AML-193 (cell line): ENCODE measurements at regions not wholly inside any gene's neighbourhood (a gene's known extent, or its start where the extent isn't known, plus 50 kb on each side); places are given as distances from the start of the nearest gene placed in this dataset.
"Not testable (repeated sequence)": the region's sequence is repeated elsewhere in the genome, so short reads cannot be mapped to it uniquely, and the experiment has no call there.

Source experiments
- DNase-seq, 2 experiments: peaks; one replicate each; lab custom pipeline; 2025; lab: John Stamatoyannopoulos, UW

GRCh38 chr20:56724241-56724757 lies 95.2 kb downstream of the TFAP2C start:
- no peak for DNase-seq

GRCh38 chr20:56730003-56730402 lies 100.9 kb downstream of the TFAP2C start:
- DNase-seq, result no peak

- no peak for DNase-seq
Measured at GRCh38 chr20:56730996-56731395, 101.9 kb downstream of the TFAP2C start.

GRCh38 chr20:56731476-56731875 lies 102.4 kb downstream of the TFAP2C start:
- DNase-seq, result no peak

- DNase-seq, result no peak
Measured at GRCh38 chr20:56733967-56734366, 104.9 kb downstream of the TFAP2C start.

GRCh38 chr20:56735084-56735642 lies 106.1 kb downstream of the TFAP2C start:
- DNase-seq, result no peak

- DNase-seq, result no peak
Measured at GRCh38 chr20:56736285-56736857, 107.3 kb downstream of the TFAP2C start.

GRCh38 chr20:56744325-56744821 lies 115.3 kb downstream of the TFAP2C start:
- DNase-seq, result not testable (repeated sequence)

GRCh38 chr20:56748476-56749377 lies 119.6 kb downstream of the TFAP2C start:
- DNase-seq, result no peak

- no peak for DNase-seq
Measured at GRCh38 chr20:56750430-56750829, 121.3 kb downstream of the TFAP2C start.

- DNase-seq, result no peak
Measured at GRCh38 chr20:56752274-56752673, 123.2 kb downstream of the TFAP2C start.

- DNase-seq, result no peak
Measured at GRCh38 chr20:56755201-56755600, 126.1 kb downstream of the TFAP2C start.

GRCh38 chr20:56756658-56757057 lies 127.6 kb downstream of the TFAP2C start:
- DNase-seq, result not testable (repeated sequence)

- DNase-seq, result no peak
Measured at GRCh38 chr20:56758706-56759105, 129.6 kb downstream of the TFAP2C start.

- no peak for DNase-seq
Measured at GRCh38 chr20:56759741-56760278, 130.7 kb downstream of the TFAP2C start.

- DNase-seq, result no peak
Measured at GRCh38 chr20:56760610-56761009, 131.5 kb downstream of the TFAP2C start.

GRCh38 chr20:56761393-56761792 lies 132.3 kb downstream of the TFAP2C start:
- no peak for DNase-seq

- no peak for DNase-seq
Measured at GRCh38 chr20:56762401-56762800, 133.3 kb downstream of the TFAP2C start.

- DNase-seq, result no peak
Measured at GRCh38 chr20:56762829-56763228, 133.7 kb downstream of the TFAP2C start.

GRCh38 chr20:56764671-56765070 lies 135.6 kb downstream of the TFAP2C start:
- no peak for DNase-seq

GRCh38 chr20:56765172-56766073 lies 136.3 kb downstream of the TFAP2C start:
- DNase-seq, result no peak
